ENCODE measurements at regions not wholly inside any gene's neighbourhood (a gene's known extent, or its start where the extent isn't known, plus 50 kb on each side); places are given as distances from the start of the nearest gene placed in this dataset.
"Not testable (repeated sequence)": the region's sequence is repeated elsewhere in the genome, so short reads cannot be mapped to it uniquely, and the experiment has no call there.

DNA sequence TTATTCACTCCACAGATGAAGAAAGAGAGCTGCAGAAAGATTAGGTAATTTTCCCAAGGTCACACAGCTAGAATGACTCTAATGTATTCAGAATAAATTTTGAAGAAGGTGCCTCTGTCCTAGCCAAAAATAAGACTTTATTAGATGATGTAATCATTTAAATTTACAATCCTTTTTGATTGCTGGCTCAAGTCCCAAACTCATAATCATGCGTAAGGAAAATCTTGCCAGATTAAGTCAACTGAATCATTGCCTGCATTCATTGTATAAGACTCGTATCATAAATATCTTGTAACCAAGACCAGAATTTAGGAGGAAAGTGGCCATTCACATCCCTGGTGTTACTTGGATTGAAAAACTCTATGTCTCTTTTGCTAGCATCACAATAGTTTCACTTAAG, 53.1 kb upstream of the STK39 start:
- DNase-seq (ENCODE audit: low spot score) = no peak

DNA sequence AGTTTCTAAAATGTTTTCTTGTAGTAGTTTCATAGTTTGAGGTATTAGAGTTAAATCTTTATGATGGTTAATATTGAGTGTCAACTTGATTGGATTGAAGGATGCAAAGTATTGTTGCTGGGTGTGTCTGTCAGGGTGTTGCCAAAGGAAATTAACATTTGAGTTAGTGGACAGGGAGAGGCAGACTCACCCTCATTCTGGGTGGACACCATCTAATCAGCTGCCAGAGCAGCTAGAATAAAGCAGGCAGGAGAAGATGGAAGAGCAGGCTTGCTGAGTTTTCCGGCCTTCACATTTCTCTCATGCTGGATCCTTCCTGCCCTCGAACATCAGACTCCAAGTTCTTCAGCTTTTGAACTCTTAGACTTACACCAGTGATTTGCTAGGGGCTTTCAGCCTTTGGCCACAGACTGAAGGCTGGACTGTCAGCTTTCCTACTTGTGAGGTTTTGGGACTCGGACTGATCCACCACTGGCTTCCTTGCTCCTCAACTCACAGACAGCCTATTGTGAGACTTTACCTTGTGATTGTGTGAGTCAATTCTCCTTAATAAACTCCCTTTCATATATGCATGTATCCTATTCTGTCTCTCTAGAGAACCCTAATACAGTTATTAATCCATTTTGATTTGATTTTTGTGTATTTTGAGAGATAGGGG, 56.8 kb upstream of the STK39 start:
- DNase-seq (ENCODE audit: low spot score) = no peak

DNA sequence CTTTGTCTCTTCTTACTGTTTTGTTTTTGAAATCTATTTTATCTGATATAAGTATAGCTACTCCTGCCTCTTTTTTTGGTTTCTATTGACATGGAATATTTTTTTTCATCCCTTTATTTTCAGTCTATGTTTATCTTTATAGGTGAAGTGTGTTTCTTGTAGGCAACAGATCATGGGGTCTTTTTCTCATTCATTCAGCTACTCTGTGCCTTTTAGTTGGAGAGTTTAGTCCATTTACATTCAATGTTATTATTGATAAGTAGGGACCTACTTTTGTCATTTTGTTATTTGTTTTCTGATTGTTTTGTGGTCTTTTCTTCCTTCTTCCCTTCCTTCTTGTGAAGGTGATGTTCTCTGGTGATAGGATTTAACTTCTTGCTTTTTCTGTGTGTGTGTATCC, 60.0 kb upstream of the STK39 start:
- DNase-seq (ENCODE audit: low spot score) = no peak

DNA sequence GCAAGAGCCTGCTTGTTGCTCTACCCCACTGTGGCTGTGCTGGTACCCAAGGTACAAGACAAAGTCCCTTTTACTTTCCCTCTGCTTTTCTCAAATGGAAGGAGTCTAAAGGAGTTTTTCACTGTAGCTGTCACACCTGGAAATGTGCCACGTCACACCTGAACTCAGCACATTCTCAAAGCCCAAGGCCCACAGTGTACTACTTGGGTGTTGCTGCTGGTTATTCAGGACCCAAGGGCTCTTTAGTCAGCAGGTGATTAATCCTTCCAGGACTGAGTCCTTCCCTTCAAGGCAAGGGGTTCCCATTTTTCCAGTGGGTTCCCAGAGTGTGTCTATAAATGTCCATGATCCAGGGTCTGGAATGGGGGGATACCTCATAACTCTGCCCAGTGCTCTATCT, 63.2 kb upstream of the STK39 start:
- DNase-seq (ENCODE audit: low spot score) = no peak

DNA sequence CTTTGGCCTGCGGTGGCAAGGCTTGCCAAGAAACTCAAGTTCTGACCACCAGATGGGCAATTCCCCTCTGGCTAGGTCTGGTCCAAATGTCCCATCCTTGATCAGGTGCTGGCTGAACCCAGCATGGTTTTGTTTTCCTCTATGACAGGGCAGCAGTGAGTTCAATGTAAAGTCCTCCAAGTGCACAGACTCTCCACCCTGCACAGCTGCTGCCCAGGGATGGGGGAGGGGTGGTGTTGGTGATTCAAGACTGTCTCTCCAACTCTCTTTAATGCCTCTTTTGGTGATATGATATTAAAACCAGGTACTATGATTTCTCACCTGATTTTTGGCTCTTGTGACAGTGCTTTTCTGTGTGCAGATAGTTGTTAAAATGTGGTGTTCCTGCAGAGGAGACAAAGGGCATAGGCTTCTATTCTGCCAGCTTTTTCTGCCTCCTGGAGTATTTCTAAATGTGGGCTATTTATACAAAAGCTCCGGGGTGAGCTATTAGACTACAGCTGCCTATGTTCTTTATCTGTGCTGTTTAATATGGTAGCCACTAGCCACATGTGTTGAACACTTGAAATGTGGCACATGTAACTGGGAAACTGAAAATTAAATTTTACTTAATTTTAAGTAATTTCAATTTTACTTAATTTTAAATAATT, 64.0 kb upstream of the STK39 start:
- no peak for DNase-seq (ENCODE audit: low spot score)

DNA sequence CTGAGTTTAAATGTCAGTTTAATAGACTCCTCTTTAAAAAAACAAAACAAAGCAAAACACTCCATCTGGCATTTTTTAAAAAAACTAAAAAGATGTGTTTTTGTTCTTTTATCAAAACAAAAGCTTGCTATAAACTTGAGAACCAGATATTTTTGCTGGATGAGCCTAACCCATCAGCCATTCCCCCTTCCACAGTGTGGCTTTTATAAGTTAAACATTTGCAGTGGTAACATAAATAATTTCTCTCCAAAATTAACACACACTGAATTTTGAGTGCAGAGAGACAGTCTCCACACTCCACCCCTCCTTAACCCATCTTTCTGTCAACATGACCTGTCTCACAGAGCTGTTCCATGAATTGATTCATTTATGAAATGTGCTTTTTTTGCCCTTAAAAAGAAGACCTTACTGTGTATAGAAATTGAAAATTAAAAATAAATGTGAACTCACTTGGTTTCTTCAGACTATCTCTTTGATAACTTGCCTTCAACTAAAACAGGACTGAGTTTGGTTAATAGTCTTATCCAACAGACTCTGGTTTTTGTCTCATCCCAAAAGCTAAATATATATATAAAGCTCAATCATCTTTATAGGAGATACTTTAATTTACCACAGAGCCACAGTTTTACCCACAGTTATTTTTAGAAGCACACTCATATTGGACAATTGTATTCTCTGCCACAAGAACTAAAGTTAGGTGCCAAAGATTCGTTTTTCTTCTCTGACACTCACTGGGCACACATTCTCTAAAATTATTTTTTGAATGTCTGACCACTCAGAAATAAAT, 64.8 kb upstream of the STK39 start:
- no peak for DNase-seq (ENCODE audit: low spot score)

DNA sequence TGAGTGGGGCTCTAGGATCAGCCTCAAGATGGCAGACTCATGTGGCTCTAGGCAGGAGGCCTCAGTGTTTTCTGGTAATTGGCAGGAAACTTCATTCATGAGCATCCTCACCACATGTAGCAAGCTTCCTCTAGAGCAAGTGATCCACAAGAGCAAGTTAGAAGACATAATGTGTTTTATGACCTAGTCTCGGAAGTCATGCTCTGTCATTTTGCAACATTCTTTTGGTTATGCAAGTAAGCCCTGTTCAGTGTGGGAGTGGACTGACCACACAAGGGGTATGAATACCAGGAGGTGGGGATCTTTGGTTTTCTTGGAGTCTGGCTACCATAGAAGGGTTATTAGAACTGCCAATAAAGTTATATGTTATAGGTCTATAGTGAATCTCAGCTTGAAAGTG, 66.8 kb upstream of the STK39 start:
- DNase-seq (ENCODE audit: low spot score) = no peak

DNA sequence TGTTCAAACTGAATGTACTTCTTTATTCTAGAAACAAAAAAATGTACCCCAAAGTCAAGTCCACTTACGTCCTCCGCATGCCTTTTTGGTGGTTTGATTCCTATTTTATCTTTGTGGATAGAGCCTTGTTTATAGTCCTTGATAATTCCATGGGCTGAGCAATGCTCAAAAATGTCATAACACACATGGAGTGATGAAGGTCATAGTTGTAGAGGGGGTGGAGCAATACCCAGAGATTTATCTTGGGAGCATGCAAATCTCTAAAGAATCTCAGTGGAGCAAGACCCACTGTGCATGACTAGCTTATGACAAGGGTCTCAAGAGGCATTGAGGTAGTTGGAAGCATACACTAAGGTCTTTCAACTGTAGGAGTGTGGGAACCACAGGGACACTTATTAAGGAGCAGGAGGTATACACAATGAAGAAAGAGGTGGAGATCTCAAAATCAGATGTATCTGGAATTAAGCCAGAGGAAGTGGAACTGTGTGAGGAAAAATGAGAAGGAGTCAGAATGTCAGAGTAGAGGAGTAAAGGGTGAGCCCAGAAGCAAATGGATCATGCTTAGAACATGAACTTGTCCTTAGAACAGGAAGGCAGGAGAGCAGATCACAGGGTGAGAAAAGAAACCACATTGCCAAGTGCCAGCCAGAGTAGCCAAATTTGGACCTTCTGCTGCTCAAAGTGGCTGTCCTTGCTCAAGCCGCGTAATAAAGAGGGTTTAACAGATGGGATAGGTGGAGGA, 68.1 kb upstream of the STK39 start:
- DNase-seq (ENCODE audit: low spot score) = no peak

DNA sequence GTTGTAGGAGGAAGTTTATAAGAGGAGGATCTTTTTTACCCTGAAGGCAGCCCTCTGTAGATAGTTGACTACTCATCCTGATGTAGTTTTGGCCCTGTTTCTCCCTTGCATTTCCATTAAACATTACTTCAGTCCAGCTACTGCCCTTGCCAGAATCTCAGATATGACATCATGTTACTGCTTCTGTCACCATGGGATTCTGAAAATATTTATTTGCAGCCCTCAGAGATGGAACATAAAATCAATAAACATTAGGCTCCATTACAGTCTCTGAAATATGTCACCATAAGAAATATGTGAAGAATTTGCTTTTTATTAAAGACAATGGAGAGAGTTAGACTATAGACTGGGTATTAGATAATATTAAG, 68.7 kb upstream of the STK39 start:
- DNase-seq (ENCODE audit: low spot score) = no peak

DNA sequence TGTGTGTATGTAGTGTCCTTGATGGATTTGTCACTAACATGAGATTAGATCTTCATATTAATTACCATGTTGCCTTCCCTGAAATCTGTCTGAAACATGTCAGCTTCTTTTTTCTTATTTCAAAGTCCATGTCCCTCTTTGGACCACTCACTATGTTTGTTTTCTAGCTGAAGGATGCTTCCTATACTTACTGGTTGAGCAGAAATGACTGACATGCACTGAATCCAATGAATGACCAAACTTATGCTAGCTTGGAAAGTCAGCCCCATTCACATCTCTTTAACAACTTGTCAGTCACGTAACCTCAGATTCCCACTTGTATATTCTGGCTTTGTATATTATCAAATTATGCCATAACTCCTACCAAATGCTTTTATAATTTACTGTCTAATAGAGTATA, 69.9 kb upstream of the STK39 start:
- DNase-seq (ENCODE audit: low spot score) = no peak

DNA sequence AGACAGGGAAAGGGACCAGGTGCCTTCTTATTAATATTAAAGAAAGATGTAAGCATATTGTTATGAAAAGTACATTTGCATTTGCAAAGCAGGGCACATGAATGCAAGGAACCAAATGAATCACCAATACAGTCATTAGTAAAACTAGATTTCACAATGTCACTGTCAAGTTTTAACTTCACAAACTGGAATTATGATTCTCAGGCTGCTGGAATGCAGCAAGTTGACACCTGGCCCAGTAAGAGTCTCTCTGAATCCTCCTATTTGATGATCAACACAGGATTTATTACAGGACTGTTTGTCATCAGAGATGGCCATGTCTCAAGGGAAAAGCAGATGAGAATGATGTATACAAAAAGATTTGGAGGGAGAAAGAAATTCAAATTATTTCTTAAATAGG, 72.9 kb upstream of the STK39 start:
- no peak for DNase-seq (ENCODE audit: low spot score)

DNA sequence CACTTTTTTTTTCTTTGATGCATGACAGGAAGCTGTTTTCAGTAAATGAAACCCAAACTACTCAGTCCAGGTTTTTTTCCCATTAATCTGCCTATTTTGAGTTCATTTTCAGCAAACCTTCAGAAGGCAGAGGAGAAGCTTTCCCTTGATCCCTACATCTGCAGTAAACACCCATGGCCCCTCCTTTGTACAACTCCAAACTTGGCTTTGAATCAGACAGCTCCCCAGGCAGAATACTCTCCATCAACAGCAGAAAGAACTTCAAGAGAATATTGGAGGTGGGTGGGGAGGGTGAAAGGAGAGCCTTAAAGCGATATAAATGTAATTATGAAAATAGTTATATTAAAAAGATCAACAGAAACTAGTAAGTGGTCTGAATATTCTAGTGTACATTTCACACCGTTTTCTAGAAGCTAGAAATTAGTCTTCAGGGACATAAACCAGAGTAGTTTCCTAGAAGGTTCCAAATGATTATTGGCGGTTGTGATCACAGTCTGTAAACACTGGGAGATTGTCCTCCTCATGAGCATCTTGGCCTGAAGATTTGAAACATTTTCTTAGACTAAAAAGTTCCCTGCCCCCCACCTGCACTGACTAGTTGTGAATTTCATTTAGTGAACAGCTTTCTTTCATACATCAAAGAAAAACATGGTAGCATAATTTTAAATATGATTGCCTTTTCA, 75.1 kb upstream of the STK39 start:
- no peak for DNase-seq (ENCODE audit: low spot score)

DNA sequence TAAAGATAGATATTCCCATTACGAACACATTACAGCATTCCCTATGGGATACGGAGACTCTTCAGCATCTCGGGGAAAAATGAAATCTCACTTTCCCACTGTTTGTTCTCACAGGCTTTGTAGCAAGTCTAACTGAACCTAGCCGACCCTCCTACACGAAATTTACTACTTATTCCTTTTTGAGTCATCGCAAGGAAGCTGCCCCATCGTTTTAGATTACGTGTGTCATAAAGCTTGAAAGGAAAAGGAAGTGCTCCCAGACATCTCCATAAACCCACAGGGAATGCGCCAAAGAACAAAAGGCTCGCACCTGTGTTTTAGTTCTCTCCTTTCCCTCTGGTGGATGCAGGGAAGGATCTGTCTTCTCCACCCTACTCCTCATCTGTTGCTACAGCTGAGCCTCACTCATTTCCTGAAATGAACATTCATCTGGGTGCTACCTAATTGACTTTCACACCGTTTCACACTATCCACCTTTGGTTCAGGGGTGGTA, 76.2 kb upstream of the STK39 start:
- no peak for DNase-seq (ENCODE audit: low spot score)

DNA sequence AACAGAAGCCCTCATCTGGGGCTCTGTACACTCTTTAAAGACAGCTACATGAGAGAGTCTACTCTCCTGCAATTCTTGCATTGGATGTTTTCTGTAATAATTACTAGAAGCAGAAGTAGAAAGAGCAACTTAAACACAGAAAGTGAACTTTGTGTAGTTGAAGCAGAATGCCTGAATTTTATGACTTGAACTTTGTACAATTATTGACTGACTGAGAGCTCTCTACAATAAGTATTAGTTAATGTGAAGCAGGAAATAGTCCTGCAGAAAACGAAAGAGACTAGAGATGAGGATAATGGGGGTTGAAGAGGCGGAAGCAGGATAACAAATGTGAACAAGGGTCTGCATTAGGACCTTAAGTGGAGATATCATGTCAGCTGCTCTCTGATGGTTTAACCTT, 79.2 kb upstream of the STK39 start:
- DNase-seq (ENCODE audit: low spot score) = no peak

DNA sequence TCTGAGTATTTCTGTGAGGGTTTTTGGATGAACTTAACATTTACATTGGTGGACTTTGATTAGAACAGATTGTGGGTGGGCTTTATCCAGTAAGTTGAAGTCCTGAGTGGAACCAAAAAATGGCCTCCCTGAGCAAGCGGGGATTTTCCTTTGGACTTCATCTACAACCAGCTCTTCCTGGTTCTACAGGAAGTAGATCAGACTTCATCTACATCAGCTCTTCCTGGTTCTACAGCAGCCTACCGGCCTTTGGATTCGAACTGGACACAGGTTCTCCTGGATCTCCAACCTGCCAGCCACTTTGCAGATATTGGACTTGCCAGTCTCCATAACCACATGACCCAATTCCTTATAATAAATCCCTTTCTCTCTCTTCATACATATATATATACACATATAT, 79.9 kb upstream of the STK39 start:
- no peak for DNase-seq (ENCODE audit: low spot score)

DNA sequence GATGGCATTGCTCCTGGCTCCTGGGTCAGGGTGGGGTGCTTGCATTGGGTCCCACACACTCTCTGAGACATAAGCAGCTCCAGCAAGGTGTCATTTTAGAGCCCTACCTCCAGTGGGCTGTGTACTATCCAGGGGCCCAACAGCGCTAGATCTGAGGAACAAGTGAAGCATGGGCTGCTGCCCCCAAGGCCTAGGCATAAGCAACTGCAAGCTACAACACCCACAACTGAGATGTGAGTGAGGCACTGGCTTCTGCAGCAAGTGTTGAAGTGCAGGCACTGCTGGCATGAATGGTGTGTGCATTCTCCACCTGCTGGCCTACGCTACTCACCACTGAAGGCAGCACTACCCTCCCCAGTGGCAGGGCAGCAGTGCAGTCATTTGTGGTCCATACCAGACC, 81.0 kb upstream of the STK39 start:
- DNase-seq (ENCODE audit: low spot score) = no peak

DNA sequence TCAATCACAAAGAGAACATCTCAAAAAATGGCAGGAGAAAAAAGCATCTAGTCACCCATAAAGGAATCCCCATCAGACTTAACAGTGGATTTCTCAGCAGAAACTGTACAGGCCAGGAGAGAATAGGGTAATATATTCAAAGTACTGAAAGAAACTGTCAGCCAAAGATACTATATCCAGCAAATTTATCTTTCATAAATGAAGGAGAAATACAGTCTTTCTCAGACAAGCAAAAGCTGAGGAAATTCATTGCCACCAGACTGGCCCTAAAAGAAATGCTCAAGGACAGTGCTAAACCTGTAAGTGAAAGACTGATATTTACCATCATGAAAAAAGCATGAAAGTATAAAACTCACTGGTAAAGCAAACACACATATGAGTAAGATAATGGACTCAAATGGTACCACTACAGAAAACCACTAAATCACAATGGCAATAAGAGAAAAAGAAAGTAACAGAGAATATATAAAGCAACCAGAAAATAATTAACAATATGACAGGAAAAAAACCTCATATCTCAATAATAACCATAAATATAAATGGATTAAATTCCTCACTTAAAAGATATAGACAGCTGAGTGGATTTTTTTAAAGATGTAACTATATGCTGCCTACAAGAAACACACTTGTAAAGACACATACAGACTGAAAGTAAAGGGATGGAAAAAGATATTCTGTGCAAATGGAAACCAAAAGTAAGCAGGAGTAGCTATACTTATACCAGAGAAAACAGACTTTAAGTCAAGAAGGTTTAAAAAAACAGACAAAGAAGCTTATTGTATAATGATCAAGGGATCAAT, 83.4 kb upstream of the STK39 start:
- no peak for DNase-seq (ENCODE audit: low spot score)

DNA sequence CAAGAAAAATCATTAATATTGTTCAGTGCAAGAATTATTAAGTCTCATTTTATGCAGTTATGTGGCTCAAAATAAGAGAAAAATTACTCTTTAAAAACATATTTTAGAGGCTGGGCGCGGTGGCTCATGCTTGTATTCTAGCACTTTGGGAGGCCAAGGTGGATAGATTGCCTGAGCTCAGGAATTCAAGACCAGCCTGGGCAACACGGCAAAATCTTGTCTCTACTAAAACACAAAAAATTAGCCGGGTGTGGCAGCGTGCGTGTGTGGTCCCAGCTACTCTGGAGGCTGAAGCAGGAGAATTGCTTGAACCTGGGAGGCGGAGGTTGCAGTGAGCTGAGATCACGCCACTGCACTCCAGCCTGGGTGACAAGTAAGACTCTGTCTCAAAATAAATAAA, 87.9 kb upstream of the STK39 start:
- DNase-seq (ENCODE audit: low spot score) = not testable (repeated sequence)

DNA sequence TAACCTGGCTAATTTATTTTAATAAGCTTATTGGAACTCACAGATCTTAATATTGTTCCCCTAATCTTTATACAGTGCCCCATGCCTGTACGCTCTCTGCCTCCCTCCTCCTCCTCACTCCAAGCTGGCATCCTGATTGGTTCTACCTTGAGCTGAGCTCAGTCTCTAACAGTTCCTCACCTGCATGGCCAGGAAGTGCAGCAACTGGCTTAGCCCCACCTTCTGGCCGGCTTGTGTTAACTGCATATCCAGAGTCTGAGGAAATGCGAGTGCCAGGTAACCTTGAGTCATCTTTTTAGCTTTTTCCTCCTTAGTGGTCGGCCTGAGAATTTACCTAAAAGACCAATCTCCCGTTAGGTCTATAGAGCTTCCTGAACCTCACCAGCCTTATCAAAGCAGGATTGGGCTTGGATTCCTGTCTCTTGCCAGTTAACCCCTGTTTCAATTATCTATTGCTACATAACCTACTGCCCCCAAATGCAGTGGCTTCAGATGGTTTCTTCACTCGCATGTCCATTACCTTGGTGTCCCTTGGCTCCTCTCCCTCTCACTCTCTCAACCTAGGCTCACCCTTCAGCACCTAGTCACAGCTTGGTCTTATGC, 89.5 kb upstream of the STK39 start:
- peak; percentile 69 for DNase-seq (ENCODE audit: low spot score)

DNA sequence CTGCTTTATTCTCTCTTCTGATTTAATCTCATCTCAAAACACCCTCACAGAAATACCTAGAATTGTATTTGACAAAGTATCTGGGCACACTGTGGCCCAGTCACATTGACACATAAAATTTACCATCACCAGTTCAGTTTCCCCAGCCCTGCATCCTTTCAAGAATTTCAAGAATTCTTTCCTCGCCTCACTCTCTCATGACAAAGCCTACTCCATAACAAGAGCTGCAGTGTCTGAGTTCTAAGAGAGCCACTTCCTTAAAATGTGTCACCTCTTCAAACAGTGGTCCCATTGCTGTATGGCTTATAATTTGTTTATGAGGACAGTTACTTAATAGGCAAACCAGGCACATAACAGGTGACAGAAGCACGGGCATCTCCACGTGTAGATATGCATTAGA, 90.9 kb upstream of the STK39 start:
- no peak for DNase-seq (ENCODE audit: low spot score)
